NCI-H1417 (cell line): ENCODE measurements at regions not wholly inside any gene's neighbourhood (a gene's known extent, or its start where the extent isn't known, plus 50 kb on each side); places are given as distances from the start of the nearest gene placed in this dataset.
"Not testable (repeated sequence)": the region's sequence is repeated elsewhere in the genome, so short reads cannot be mapped to it uniquely, and the experiment has no call there.

Experiments
- DNase-seq, 3 experiments: peaks; one replicate each; lab custom pipeline; 2025; lab: John Stamatoyannopoulos, UW

DNA sequence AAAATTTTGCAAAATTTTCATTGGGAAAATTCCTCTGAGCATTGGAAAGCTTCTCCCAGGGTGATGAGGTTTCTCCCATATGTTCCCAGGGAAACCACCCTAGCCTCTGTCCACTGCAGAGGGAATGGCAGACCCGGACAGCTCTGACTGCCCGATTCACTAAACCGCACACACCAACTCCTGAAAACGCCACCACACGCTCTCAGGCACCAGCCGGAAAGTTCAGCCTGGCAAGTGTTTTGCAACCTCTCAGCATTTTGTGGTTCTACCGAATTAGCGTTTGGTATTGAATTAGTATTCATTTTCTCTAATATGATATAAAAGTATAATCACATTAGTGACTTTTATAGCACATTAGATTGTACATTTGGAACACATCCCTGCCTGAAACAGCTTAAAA is 213.4 kb downstream of the PHETA1 start:
- DNase-seq = no peak

DNA sequence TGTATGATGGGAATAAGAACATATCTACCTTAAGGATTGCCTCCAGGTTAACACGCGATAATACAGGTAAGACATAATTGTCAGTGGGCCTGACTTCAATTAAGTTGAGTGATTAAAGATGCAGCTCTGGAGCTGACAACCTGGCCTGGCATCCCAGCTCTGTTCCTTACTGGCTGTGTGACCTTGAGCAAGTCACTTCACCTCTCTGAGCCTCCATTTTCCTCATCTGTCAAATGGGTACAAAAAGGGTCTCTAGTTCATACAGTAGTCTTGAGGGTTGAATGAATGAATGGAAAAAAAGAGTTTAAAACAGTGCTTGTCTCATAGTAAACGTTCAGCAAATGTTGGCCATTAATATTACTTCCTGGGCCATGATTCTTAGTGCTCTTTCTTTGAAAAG is 213.9 kb downstream of the PHETA1 start:
- no peak for DNase-seq

DNA sequence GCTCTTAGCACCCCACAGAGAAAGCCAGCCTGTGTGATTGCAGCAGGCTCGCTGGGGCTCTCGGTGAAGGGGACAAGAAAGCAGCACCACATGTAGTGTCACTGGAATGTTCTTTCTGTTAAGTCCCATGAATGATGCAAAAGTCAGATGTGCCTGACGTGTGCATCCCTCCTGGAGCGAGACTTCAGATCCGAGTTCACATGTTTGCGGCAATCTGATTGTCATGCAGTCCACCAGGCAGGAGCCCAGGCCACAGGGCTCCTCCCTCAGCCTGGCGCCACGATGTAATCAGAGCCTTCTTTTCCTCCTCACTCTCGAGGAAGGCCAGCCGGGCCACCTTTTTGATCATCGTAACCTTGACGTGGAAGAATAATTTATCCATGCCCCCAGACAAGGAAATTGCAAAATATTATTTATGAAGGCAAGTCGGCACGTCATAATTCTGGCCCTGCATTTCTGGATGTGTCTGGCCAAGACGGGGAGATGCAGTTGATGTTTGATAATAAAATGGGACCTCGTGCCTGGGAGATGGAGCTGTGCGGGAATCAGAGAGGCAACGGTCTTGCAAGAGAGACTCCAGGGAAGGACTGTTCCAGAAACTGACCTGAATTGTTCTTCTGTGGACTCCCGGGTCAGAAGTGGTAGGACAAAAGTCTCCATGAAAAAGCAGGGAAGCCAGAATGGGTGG is 214.6 kb downstream of the PHETA1 start:
- no peak for DNase-seq

DNA sequence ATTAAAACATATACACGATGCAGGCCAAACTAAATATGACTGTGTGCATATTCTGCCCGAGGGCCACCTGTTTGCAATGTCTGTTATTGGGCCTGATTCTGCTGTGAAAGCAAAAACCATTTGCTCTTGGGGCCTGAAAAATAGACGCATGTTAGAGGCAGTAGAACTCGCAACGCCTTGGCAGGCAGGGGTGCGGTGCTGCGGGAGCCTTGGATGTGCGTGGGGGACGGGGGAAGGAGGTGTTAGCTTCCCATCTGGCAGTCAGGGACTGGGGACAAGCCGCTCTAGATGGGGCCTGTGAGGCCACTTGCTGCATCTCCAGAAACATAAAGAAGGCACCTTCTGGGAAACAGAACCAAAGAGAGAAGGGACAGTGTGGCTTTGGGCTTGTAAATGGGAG is 216.3 kb downstream of the PHETA1 start:
- no peak for DNase-seq

DNA sequence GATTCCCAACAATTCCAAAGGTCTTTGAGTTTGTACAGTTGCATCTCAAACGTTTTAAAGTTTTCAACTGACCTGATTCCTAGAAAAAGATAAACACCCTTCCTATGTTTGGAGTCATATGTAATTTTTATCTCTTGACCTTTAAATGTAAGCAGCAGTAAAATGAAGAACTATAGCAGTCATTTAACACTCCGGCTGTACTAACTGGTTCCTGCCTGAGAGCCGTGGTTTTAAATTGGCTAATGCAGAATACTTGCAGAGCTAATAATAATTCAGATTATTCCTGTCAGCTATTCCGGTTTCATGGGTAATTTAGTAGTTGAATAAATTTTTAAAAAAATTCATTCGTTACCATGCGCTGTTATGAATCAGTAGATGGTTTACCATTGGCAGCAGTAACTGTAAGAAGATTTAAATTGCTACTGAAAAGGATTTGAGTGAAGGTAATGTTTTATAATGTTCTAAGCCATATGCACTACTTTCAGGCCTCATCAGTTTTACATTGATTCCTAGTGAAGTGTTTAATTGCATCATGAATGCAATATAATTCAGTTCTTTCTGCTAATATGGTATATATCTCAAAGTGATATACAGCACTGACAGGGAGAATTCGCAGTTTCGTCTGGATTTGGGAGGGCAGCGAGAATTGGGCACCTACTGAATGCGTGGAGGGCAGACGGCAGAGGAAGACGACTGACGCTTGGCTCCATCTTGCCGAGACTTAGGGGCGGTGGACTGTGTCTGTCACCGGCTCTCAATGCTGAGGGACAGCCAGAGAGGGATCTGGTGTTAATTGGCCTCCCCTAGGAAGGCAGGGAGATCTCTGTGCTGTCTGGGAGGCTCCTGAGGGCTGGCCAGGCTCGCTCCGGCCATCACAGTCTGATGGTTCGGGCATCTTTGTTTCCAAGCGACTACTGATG is 217.7 kb downstream of the PHETA1 start:
- DNase-seq = no peak

DNA sequence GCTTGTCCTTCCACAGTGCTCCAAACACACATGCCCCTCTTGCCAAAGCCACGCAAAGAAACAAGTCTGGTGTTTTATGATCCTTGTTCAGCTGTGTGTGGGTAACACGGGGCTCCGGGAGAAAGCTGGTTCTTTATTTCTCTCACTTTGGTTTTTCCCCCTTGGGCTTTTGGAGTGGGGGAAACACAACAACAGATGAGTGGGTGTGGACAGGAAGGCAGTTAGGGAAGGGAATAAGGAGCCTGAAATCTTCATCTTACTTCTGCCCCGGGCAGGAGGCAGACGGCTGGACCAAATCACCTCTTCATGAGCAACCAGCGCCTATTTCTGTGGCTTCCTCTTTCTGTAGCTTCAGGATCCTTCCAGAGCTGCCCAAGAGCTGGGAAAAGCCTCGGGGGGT is 218.5 kb downstream of the PHETA1 start:
- no peak for DNase-seq

DNA sequence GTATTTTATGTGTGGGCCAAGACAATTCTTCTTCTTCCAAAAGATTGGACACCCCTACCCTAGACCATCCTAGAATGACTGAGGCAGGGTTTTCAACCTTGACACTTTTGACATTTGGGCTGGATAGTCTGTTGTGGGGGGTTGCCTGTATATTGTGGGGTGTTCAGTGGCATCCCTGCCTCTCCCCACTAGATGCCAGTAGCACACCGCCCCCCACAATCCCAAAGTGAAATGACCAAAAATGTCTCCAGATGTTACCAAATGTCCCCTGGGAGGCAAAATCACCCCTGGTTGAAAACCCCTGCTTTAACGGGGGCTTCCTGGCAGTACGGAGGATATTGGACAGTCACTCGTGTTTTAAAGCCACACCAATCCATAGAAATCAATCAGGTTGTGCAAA is 219.6 kb downstream of the PHETA1 start:
- no peak for DNase-seq

DNA sequence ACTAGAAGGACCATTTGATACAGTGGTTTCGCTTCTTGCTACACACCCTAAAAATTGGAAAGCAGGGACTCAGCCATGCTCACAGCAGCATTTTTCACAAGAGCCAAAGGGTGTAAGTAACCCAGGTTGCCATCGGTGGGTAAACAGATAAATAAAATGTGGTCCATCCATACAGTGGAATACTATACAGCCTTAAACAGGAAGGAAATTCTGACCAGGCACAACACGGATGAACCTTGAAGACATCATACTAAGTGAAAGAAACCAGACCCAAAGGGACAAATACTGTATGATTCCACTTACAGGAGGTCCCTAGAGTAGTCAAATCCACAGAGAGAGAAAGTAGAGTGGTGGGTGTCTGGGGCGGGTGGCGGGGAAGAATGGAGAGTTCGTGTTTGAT is 220.9 kb downstream of the PHETA1 start:
- no peak for DNase-seq

DNA sequence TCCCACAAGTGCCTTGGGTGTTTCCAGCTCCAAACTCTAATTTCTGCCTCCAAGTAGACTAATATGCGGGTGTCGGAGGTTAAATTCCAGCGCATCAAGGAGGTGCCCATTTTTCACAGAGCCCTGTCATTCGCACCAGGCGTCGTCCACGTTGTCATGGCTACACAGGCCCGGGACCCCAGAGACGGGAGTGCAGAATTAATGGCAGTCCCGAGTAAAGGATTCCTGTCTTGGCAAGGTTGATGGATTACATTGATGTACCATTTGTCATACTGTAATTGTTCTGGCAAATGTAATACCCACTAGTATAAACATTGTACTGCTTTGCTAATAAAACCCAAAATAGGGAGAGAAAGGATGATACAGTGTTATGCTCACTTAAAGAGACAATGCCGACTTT is 222.9 kb upstream of the MYL2 start:
- DNase-seq = no peak

DNA sequence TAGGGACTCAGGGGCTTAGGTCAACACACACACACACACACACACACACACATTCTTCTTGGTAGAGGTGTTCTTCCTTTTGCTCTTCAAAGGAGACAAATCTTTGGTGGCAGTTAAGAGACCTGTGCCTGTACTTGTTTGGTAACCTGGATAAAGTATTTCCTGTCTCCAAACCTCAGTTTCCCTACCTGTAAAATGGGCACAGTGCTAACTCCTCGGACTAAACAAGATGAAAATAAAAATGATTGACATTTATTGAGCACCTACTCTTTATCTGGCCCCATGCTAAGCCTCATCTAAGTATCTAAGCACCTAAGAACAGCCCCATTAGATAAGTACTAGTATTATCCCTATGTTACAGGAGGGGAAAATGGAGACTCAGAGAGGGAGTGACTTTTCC is 220.8 kb upstream of the MYL2 start:
- no peak for DNase-seq

DNA sequence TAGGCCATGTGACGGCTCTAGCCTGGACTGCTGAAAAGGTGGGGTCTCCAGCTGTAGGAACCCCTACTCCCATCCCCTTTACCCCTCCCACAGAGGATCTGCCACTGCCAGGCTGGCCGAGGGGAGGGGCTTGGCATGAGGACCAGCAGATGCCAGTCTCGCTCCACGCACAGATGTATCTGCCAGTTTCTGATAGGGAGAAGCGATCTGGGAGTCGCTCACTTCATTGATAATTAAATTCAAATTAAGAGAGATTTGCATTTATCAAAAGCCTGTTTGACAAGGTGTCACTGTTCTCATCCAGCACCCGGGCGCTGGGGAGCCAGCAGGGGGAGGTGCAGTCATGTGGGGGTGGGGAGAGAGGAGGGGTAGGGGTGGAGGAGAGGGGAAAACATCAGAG is 217.6 kb upstream of the MYL2 start:
- peak in 2 of 3 experiments; percentile 7 to 43 for DNase-seq

DNA sequence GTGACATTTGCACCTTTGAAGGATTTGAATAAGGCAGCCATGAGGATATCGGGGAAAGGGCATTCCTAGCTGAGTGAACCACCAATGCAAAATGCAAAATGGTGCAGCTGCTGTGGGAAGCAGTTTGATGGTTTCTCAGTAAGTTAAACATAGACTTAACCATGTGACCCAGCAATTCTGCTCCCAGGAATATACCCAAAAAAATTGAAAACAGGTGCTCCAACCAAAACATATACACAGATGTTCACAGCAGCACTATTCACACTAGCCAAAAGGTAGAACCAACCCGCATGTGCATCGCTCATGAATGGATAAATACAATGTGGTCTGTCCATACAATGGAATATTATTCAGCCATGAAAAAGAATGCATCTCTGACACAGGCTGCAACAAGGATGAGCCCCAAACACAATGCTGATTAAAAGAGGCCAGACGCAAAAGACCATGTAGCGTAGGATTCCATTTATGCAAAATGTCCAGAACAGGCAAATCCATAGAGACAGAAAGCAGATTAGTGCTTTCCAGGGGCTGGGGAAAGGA is 215.0 kb upstream of the MYL2 start:
- no peak for DNase-seq

DNA sequence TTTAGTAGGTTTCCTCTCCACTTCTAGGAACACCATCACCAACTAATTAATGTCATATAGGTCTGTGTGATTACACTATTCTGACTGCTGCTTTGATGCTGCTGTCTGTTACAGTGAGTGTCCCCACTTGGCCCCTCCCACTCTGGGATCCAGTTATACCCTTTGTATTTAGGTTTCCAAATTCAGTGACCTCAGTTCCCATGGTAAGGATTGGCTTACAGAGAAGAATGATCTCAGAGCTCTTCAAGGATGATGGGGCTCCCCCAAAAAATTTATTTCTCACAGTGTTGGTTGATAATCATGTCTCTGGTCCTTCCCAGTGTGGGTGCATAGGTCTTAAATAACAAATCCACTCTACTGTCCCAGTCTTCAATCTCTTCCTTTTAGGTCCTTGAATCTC is 210.0 kb upstream of the MYL2 start:
- no peak for DNase-seq

DNA sequence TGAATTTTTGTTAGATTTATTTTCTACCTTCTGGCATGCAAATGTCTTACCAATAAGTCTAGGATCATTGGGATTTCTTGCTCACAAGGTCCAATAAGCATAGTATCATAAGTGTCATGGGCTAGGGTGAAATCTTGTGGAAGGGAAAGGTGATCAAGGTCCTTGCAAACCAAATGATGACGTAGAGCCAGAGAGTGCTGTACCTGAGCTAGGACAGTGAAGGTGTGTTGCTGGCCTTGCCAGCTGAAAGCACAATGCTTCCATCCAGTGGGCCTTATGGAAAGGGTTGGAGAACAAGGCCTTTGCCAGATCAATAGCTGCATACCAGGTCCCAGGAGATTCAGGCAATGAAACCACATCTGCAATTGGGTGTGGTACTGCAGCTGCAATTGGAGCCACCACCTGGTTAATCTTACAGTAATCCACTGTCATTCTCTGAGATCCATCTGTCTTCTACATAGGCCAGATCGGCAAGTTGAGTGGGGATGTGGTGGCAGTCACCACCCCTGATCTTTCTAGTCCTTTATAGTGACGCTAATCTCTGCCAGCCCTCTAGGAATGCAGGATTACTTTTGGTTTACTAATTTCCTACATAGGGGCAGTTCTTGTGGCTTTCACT is 208.9 kb upstream of the MYL2 start:
- no peak for DNase-seq

DNA sequence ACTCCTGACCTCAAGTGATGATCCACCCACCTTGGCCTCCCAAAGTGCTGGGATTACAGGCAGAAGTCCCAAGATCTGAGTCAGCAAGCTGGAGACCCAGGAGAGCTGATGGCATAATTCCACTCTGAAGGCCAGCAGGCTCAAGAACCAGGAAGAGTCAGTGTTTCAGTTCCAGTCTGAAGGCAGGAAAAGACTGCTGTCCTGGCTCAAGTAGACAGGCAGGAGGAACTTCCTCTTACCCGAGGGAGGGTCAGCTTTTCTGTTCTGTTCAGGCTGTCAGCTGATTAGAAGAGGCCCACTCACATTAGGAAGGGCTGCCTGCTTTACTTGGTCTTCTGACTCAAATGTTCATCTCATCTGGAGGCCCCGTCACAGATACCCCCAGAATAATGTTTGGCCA is 206.0 kb upstream of the MYL2 start:
- DNase-seq = no peak

DNA sequence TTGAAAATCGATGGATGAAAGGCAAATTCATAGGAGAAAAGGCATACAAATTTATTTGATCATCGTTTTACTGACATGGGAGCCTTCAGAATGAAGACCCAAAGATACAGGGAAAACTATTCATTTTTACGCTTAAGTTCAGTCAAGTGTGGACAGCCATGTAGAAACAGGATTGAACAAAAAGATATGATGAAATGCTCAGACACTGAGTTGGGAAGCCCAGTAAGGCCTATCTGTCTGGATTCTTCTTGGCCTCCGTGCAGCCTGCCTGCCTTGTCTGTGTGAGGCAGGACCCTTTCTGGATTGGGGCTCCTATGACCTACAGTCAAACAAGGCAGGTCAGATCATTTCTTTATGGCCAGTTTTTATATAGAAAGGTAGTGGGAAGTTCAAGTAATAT is 203.8 kb upstream of the MYL2 start:
- no peak for DNase-seq

DNA sequence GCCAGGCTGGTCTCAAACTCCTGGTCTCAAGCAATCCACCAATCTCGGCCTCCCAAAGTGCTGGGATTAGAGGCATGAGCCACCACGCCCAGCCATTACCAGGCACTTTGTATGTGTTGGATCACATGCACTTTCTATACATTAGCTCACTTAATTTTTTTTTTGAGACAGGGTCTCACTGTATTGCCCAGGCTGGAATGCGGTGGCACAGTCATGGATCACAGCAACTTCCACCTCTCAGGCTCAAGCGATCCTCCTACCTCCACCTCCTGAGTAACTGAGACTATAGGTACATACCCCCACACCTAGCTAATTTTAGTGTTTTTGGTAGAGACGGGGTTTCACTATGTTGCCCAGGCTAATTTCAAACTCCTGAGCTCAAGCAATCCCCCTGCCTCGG is 203.0 kb upstream of the MYL2 start:
- no peak for DNase-seq

DNA sequence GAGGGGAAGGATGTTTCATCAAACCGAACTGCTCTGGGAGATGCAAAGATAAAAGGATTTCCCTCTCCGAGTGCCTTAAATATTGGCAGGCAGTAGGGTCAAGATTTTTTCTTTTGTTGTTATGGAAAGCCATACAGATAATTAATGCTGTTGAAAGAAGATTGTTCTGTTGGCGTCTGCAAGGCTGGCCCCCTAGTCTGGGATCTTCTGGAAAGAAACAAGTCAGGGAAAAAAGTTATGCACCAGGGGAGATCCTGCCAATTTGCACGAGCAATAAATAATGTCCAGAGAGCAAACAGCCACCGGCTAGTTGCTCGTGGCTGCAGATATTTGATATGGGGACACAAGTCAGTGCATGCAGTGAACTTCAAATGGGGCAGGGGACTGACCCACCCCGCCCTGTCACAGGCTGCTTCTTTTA is 202.1 kb upstream of the MYL2 start:
- DNase-seq = peak in 2 of 3 experiments; percentile 58 to 86

DNA sequence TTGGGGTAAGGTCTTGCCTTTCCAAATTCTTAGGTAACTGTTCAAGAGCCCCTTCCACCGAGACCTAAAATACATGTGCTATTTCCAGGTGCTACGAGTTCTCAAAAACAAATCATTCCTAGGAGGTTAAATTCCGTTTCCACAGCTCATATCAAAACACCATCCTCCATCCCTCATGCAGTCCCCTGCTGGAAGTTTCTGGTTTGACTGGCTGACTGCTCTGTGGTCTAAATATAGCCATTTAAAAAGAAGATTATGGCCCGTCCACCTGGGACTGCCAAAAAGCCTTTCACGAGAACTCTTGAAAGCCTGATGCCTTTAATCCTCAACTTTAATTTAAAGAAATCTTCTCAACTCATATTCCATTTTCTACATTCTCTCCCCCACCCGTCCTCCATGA is 201.5 kb upstream of the MYL2 start:
- peak in 1 of 3 experiments; percentile 64 for DNase-seq

DNA sequence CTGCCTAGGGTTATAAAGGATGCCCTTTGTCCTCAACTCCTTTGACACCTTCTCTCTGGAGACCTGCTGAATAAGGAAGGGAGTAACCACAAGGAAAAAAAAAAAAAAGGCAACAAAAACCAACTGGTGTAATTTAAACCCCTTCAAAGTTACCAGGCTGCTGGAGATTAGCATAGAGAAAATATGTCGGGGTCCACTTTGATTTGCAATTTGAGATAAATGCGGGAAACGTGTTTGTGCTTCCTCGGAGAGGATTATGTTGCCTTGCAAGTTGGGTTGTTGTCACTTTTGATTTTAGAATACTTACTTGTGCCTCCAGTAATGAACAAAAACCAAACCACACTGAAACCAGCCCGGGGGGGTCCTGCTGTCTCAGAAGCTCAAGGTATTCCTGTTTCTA is 200.2 kb upstream of the MYL2 start:
- DNase-seq = no peak

DNA sequence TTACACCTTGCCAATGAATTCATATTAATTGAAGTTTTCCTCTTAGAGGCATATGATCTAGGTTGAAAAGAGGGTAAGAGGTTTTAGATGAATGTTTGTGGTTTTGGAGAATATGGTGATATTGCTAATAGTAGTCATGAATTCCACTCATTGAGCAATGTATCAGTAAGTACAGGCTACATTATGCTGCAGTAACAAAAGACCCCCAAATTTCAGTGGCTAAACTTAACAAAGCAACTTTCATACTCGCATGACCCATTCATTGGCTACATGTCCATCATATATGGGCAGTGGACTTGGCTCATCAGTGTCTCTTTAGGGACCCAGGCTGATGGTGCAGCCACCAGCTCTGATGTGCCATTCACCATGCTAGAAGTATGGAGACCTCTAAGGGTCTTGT is 196.6 kb upstream of the MYL2 start:
- DNase-seq = no peak

DNA sequence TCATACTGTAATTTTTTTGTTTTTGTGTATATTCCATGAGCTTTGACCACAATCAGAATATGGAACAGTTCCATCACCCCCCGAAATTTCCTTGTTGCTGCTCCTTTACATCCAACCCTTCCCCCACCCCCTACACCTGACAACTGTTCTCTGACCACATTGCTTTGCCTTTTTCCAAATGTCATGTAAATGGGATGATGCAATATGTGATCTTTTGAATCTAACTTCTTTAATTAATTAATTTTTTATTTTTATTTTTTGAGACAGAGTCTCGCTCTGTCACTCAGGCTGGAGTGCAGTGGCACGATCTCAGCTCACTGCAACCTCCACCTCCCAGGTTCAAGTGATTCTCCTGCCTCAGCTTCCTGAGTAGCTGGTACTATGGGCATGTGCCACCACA is 192.9 kb upstream of the MYL2 start:
- DNase-seq = not testable (repeated sequence)
